NCI-H2227 (cell line): ENCODE measurements at regions not wholly inside any gene's neighbourhood (a gene's known extent, or its start where the extent isn't known, plus 50 kb on each side); places are given as distances from the start of the nearest gene placed in this dataset.

ENCODE experiments used
- DNase-seq: peaks from one replicate; lab custom pipeline; 2025; ENCODE audit not compliant: unreplicated experiment; lab: John Stamatoyannopoulos, UW

DNA sequence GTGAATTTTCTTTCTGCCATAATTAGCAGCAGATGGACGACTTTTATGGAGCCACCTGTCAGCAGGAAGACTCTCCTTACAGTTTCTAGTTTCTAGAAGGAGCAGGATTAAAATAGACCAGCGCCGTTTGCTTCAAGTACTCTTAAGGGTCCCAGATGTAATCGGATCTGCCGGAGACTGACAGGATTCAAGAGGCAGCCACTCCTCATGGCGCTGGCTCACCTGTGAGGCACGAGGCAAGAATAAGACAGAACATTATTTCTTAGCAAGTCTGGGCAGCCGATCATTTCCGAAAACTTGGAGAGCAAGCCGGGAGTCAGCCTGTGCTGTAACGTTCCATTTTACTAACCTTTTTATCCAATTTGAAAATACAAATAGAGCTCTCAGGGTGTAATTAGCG, 410.4 kb upstream of the RORA start:
- peak; percentile 41 for DNase-seq

DNA sequence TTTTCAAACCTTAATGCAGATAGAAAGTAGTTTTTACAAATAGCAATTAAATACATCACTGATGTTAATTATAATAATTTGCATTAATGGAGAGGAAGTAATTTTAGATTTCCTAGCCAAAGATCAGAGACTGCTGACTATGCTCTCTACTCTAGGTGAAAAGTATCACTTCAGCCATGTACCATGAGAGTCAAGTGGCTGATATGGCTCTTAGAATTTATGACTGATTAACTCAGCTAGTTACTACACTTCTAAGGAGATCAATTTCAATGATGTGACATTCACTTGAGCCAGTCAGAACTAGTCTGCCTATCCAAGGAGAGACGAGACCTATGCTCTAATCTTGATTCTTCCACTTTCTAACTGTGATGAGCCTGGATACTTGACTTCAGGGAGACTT, 405.7 kb upstream of the RORA start:
- no peak for DNase-seq

DNA sequence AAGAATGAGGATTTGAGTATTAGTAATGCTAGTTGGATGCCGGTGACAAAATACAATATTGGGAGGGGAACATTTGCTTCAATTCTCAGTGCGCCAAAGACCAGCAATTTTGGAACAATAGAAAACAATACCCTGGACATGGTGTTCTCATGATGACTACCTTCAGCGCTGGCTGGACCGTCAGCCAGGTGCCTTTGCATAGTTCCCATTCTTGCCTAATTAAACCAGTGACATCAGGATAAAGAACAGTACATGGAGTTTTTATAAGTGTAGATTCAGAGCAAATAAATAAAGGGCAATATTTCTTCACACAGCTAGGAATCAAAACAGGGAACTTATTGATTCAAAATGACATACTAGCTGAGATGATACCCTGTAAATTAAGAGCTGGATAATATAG, 404.8 kb upstream of the RORA start:
- DNase-seq, result no peak

DNA sequence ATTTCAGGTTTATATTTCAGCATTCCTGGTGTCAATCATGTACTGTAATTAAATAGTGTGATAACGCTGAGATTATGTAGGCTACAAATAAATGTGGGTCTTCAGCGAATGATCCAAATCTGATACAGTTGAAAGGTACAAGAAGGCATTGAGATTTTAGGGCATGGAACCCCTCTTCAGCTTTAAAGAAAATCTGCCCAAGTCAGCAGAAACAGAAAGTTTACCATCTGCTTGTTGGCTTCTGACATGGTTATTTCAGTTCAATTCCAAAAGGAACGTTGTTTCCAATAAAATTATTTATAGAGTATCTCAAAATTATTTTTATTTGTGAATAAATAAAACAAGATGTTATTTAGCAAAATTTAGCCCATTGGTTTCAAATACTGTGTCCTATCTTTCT, 400.2 kb upstream of the RORA start:
- DNase-seq, result no peak

DNA sequence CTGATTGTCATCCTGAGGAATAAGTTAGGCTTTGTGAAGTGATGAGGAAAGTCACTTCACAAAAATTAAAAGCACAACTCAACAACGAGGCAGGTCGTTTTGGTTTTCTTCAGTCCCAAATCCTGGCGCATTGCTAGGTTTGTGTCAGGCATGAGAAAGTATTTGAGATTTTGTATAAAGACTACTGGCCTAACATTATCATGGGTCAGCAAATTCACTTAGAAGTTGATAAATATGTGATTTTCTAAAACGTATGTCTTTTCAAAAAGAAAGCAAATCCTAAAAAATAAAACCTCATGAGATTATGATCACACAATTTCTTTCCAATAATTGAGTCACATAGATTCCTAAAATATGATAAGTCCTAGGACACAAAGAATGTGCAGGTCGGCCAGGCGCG, 395.8 kb upstream of the RORA start:
- DNase-seq, result no peak

DNA sequence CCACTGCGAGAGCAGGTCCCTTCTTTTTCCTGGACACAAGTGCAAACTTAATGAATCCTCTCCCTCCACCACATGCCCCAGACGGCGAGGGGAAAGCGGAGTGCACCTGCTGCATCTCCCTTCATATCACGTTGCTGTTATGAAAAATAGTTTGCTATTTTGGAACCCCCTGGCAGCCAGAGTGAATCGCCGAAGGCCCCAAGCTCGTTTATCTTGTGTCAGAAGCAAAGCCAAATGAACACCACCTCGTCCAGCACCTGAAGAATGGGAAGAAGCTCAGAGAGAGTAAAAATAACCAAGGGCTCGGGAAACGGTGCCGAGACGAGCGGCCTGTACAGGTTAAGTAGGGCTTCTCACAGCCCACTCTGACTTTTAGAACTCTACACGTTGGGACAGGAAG, 394.6 kb upstream of the RORA start:
- no peak for DNase-seq

DNA sequence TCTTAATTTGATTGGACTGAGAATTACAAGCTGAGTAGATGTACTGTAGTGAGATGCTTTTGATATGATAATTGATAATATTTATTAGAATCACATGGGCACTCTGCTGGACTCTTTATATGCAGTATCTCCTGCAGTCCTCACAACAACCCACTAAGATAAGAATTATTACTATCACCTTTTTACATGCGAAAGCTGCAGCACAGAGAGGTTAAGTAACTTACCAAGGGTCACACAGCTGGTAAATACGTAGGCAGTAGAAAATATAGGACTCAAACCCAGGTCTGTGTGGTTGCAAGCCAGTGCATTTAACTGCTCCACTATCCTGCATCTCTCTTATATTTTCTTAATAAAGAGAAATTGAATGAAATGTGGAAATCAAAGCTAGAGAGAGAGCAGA, 392.8 kb upstream of the RORA start:
- DNase-seq, result no peak

DNA sequence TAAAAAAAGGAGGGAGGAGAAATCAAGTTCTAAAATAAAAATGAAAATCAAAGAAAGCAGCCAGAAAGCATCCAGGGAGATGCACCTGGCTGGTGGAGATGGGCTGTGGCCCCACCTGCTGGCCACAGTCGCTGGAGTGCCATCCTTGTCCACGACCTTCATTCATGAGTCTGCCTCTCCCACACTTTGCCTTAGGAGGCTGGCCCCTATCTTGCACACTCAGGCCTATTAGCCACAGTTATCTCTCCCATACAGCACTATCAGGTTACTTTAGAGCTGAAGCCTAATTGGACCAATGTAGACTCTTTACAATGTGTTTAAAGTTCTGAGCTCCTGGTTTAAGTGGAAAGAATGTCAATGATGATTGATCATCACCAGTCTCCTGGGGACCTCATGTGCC, 392.0 kb upstream of the RORA start:
- peak; percentile 40 for DNase-seq

DNA sequence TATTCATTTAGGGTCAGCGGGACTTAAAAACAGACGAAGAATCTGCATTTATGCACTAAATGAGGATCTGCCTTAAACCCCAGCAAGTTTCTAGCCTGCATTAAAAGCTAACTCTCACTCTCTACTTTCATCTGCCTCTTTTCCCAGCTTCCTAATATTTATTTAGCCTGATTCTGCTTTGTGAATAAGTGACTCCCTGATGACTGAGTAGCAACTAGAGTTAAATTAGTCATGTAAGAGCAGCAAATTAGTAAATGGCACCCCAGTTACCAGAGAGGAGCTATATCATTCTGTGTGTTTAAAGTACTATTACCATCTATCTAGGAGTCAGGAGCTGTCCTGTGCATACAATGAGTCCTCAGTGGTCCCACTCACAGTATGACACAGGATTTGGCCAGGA, 391.0 kb upstream of the RORA start:
- no peak for DNase-seq

DNA sequence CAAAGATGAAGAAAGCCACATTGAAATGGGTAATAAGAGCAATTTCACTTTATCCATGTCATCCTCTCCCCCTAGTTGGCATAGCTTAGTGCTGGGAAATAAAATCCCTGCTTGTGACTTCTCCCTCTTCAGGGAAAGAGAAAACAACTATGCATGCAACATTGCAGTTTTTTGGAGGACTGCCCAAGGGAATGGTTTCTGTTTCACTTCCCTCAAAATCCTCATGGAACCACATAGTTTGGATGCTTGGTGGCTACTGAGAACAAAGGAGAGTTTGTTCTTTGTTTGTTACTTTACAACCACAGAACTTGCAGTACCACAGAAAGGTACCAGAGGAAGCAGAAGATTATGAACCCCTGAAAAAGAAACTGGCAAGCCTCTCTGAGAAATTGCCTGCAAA, 384.6 kb upstream of the RORA start:
- no peak for DNase-seq

DNA sequence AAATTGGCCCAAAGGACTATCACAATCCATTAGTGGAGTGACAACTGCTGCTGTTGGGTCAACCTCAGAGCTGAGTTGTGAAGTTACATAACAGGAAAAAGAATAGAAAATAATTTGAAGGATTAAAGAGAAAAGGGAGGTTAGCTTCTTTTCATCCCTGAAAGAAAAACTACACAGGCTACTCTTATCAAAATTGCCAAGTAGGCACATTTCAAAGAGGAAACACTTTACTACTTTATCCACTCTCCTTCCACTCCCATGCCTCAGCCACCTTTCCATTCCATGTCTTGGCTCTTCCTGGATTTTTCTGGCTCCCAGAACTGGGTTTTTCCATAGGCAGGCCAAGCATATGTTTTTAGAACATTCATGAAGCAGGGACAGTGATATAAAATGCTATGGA, 384.0 kb upstream of the RORA start:
- no peak for DNase-seq

DNA sequence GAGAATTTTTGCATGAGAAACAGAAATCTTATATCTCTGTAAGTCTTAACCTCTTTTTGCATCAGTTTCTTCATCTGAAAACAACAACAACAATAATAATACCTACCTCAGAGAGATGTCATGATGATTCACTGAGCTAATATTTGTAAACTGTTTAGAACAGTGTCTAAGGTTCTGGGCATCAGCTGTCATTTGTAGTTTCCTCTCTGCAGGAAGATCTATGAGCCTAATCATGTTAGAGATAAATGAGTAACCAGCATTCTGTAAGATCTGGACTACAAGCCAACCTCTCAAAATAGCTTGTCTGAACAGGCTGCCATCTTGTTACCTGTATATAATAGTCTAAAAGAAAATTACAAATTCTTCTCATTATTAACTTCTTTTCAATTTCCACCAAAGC, 383.0 kb upstream of the RORA start:
- DNase-seq, result no peak

DNA sequence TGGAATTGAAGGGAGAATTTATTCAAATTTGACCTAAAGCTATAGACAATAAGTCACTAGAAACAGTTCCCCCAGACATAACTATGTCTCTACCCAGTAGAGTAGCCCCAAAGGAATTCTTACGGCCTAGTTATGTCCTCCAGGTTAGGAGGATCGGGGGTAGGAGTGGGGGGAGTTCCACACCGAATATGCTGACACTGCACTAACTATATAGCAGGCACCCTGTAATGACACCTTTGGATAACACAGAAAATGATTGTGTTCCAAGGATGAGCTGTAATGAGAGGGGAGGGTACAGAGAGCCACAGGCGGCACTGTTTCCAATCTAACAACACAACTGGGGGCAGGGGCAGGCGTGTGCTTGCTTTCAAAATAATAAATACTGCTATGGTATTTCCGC, 376.2 kb upstream of the RORA start:
- peak; percentile 76 for DNase-seq

DNA sequence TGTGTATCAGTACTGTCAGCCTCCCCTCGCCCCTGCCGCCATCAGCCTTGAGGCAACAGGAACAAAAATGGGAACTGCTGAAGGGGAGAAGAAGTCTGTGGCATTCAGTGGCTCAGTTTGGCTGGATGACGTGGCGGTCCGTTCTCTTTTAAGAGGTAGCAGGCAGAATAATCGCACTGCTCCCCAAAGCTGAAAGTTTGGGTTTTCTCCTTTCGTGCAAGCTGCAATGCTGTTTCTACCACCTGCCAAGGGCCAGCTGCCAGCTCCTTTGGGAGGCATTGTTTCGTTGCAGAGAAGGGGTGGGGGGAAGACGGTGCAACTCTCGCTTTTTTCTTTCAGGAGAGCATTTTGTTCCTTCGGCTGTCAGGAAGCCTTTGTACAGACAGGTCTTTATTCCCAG, 369.6 kb upstream of the RORA start:
- DNase-seq, result no peak

DNA sequence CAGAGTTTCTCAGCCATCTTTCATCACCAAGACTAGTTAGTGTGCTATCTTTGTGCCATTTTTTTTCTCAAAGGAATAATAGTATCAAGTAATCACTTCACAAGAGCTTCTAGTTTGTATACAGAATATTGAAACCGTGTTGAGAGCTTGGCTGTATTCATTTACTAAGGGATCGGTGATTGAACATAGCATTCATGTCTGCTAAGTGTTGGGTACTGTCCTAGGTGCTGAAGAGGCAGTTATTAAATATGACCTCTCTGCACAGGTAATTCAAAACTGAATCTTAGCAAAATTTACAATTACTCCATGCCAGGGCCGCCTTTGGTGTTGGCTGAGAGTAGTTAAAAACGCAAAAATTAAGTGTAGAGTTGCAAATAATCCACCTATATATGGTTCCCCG, 355.3 kb upstream of the RORA start:
- DNase-seq, result no peak

DNA sequence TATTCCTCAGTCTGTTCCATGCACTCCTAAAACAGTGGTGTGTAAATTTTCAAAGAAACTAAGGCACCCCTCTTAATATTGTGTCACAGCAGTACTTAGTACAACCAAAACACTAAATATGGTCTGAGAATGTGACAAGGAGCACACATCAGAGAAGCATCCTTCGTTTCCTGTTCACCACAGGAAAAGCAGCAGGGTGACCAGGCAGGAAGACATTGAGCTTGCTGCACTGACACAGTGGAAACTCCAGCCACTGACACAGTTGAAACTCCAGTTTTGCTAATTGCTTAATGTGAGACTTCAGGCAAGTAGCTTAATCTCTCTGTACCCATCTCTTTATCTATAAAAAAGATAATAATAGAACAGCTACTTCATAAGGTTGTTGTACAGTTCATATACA, 353.0 kb upstream of the RORA start:
- DNase-seq, result no peak

DNA sequence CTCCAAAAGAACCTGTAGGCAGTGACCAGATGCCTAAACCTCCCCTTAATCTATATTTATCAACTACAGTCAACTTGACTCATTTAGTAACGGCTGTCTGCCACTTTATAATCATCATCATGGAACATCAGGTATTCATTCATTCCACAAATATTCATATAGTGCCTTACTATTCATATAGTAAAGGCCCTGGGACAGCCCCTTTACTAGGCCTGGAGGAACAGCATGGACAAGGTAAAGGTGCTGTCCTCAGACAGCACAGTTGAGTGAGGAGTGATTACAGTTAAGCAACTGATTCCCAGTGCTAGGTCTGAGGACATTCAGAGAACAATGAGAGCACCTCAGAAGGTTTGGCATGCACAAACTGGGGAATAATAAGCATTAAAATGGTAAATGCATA, 346.5 kb upstream of the RORA start:
- DNase-seq, result no peak

DNA sequence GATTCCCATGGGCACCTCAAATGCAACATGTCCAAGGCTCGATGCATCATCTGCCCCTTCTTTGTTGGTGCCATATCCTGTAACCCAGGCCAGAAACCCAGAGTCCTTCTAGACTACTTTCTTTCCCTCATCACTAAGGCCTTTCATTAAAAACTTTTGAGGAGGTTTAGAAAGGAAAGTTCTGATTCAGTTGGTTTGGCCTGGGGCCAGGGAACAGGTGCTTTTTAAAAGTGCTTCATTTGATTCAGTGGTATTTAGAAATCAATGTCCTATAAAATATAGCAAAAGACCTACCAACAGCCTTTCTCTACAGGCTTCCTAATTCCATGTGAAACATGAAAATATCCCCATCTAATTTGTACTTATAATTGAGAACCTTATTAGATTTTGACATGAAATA, 341.9 kb upstream of the RORA start:
- no peak for DNase-seq

DNA sequence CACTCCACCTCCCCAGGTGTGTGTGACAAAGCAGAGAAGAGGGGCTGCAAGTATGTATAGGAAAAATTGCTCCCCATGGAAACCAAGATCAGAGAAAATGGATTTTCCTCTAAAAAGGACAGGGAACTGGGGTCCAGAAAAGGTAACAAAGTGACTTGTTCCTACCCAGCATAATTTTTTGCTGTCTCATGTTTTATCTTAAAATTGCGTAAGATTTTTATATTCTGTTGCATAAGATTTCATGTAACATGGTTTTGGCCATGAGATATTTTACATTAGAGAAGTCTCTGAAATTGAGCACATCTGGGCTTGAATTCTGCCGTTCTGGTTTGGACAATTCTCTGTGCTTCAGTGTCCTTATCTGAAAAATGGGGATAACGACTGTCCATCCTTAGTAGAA, 335.7 kb upstream of the RORA start:
- no peak for DNase-seq

DNA sequence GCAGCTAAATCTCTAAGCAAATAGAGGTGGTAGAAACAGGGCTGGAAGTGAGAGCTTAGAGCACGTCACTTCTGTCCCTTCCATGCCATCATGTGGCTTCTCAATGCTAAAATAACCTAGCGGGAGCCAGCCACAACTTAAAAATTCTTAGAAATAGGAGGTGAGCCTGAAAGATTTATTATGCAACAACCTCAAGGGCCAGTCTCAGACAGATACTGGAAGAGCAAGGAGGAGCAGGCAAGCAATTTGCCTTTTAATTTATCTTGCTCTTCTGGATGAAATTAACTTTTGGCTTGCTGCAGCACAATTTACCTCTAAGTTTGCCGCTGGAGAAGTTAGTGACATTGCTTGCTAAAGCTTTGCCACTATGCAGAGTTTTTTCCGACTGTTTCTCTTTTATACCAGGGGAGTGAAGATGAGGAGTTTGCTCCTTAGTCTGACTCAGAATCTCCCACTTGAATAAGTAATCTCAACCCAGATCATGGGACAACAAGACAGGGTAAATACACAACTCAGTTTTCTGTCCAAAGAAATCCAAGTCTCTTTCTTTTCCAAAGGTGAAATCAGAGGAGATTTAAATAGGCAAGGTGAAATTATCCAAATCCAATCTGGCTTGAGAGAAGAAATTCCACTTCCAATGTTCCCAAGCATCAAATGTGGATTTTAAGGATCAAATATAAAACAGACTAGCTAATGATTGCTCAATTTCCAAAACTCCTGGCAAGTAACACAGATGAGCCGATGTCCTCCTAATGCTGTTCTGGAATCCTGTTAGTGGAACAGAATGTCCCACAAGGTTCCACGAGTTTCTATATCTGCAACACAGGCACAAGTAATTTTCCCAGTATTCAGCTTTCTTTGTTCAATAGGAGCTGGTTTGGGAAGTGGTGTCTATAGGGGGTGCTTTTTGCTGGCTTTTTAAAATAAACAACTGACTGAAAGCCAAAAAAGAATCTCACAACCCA, 329.4 kb upstream of the RORA start:
- no peak for DNase-seq

DNA sequence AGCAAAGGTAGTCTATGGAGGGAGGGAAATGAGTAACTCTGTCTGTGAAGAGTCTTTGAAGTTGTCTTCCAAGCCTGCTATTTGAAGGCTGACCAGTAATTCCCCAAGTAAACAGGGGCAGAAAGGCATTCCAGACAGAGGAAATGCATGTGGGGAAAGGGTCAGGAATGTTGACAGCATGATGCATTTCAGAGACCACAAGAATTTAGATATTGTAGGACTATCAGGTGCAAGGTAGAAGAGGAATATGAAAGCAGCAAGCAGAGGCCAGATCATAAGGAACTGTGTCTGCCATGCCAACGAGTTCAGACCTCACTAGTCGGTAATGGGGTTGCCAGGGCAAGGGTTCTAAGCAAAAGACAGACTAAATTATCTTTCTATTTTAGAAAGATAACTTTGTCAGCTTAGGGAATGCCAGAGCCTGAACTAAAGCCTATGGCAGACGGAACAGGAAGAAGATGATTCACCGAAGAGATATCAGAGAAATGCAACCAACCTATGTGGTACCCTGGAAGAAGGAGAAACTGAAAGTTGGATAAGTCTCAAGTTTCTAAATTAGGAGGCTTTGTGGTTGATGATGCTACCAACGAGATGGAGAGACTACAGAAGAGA, 327.0 kb upstream of the RORA start:
- DNase-seq, result no peak

DNA sequence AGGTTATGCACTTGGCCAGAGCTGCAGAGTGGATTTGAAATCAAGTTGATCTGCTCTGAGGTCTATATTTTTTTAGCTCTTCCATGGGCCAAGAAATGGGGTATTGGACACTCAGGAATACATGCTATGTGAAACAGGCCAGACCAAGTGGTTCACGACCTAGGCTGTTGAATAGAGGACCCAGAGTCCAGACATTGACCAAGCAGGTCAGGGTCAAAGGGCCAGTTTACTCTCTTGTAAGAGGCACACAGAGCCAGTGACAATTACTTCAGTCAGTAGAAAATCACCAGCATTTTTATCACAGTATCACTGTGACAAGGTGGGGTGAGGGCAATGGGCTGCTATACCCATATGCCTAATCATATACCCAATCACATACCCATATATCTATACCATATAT, 320.6 kb upstream of the RORA start:
- DNase-seq, result no peak

DNA sequence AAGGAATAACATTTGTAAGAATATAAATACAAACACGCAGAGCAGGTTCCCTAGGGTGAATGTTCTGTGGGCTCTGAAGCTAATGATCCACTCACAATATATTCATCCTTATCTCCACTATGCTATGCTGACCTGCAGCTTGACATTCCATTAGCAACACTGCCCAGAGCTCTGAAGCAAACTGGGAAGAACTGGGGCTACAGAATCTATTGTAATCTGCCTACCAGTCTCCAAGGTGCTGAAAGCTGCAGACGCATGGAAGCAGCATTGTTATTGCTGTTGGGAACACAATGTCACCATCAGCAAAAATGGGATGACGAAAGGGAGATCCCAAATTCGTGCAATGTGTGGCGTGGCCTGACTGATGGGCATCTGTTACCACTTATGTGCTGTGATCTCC, 316.7 kb upstream of the RORA start:
- DNase-seq, result no peak
